ENCODE measurements at regions not wholly inside any gene's neighbourhood (a gene's known extent, or its start where the extent isn't known, plus 50 kb on each side); places are given as distances from the start of the nearest gene placed in this dataset.
"Not testable (repeated sequence)": the region's sequence is repeated elsewhere in the genome, so short reads cannot be mapped to it uniquely, and the experiment has no call there.

DNA sequence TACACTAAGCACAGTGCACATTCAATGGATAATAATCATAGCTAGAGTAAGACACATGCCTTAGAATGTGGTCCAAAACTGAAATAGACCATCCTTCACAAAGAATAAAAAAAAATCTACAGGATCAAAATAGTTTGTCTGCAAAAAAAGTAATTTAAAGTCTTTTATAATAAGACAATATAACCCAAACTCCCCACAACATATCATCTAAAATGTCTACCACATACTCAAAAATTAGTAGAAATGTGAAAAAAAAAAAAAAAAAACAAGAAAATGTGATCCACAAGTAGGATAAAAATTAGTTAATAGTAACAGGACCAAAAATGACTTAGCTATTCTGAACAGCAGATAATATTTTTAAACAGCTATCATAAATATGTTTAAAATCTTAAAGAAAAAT, 557.2 kb upstream of the ARID1B start:
- TF ChIP-seq, protein P1, sequence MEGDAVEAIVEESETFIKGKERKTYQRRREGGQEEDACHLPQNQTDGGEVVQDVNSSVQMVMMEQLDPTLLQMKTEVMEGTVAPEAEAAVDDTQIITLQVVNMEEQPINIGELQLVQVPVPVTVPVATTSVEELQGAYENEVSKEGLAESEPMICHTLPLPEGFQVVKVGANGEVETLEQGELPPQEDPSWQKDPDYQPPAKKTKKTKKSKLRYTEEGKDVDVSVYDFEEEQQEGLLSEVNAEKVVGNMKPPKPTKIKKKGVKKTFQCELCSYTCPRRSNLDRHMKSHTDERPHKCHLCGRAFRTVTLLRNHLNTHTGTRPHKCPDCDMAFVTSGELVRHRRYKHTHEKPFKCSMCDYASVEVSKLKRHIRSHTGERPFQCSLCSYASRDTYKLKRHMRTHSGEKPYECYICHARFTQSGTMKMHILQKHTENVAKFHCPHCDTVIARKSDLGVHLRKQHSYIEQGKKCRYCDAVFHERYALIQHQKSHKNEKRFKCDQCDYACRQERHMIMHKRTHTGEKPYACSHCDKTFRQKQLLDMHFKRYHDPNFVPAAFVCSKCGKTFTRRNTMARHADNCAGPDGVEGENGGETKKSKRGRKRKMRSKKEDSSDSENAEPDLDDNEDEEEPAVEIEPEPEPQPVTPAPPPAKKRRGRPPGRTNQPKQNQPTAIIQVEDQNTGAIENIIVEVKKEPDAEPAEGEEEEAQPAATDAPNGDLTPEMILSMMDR (IDR thresholded peaks at IDR 0.05; ENCODE audit: low read depth, low read length, missing control alignments): no peak
- no peak overlapping the region for H3K4me3 ChIP-seq (ENCODE audit: low read depth, low read length)
- DNase-seq (ENCODE audit: low read depth): no peak
- in situ Hi-C loops (cut with HindIII; ENCODE audit: low sequenced_read_pairs): no loop called here

DNA sequence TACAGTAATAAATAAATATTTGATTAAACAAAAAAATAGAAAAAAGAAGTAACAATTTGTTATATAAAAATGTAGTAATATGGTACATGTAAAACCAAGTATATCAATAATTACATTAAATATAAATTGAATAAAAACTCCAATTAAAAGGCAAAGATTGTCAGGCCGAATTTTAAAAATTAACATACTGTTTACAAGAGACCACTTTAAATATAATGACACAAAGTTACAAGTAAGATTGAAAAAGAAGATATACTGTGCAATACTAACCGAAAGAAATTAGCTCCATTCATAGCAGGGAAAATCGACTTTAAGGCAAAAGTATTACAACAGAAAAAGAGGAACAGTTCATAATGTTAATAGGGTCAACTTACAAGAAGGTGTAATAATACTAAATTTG, 571.5 kb upstream of the ARID1B start:
- no peak overlapping the region for H3K4me3 ChIP-seq (ENCODE audit: low read depth, low read length)
- TF ChIP-seq, protein P1 (IDR thresholded peaks at IDR 0.05; ENCODE audit: low read depth, low read length, missing control alignments): no peak
- in situ Hi-C loops (cut with HindIII; ENCODE audit: low sequenced_read_pairs): no loop called here
- DNase-seq (ENCODE audit: low read depth): no peak

DNA sequence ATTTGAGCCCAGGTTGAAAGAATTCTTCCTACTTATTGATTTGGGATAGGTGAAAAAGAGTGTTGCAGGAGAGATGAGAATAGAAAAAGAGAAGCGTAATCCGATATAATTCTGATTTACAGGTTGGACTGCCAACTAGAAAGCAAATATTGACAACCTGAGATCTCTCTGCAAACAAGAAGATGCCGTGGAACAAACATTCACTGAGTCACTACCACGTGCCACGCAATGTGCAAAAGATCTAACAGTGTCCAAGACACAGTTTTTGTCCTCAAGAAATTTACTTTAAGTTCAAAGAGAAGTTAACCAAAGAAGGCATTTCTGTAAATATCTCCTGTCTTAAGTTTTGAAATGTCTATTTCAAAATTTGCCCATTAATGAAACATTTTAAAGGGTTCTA, 578.0 kb upstream of the ARID1B start:
- TF ChIP-seq, protein P1 (IDR thresholded peaks at IDR 0.05; ENCODE audit: low read depth, low read length, missing control alignments): no peak
- no peak for DNase-seq (ENCODE audit: low read depth)
- in situ Hi-C loops (cut with HindIII; ENCODE audit: low sequenced_read_pairs): no loop called here
- no peak overlapping the region for H3K4me3 ChIP-seq (ENCODE audit: low read depth, low read length)

DNA sequence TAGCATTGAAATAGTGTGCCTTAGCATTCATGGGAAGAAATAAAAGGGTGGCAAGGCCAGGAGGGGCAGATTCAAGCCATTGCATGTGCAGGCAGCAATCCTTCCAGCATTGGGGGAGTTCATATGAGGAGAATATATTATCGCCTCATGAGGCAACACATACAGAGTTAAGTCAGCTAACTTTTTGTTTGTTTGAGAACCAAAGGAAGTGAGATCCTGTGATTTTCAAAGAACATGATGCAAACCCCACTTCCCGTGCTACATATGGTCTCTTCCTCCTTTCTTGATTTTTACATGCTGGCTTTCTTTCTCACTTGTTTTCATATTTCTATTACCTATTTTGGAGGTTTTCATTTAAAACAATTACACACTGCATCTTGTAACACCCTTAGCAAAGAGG, 579.7 kb upstream of the ARID1B start:
- TF ChIP-seq, protein P1 (IDR thresholded peaks at IDR 0.05; ENCODE audit: low read depth, low read length, missing control alignments): no peak
- no peak for DNase-seq (ENCODE audit: low read depth)
- in situ Hi-C loops (cut with HindIII; ENCODE audit: low sequenced_read_pairs): no loop called here
- H3K4me3 ChIP-seq (ENCODE audit: low read depth, low read length): no peak overlapping the region

DNA sequence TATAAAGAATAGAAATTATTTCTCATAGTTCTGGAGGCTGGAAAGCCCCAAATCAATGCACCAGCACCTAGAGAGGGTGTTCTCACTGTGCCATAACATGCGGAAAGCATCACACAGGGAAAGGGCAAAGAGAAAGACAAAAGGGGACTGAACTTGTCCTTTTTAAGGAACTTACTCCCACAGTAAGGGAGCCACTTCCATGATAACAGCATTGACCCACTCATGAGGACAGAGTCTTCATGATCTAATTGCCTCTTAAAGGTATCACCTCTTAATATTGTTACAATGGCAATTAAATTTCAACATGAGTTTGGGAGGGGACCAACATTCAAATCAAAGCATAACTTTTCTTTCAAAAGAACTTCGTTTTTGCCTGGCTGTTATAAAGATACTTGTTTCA, 582.2 kb upstream of the ARID1B start:
- no peak for DNase-seq (ENCODE audit: low read depth)
- no peak overlapping the region for H3K4me3 ChIP-seq (ENCODE audit: low read depth, low read length)
- in situ Hi-C loops (cut with HindIII; ENCODE audit: low sequenced_read_pairs): no loop called here
- TF ChIP-seq, protein P1 (IDR thresholded peaks at IDR 0.05; ENCODE audit: low read depth, low read length, missing control alignments): no peak

DNA sequence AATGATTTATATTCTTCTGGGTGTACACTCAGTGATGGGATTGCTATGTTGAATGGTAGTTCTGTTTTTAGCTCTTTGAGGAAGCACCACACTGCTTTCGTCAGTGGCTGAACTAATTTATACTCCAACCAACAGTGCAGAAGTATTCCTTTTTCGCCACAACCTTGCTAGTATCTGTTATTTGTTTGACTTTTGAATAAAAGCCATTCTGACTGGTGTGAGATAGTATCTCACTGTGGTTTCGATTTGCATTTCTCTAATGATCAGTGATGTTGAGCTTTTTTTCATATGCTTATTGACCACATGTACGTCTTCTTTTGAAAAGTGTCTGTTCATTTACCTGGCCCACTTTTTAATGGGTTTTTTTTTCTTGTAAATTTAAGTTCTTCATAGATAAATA, 583.8 kb upstream of the ARID1B start:
- no peak overlapping the region for H3K4me3 ChIP-seq (ENCODE audit: low read depth, low read length)
- TF ChIP-seq, protein P1 (IDR thresholded peaks at IDR 0.05; ENCODE audit: low read depth, low read length, missing control alignments): no peak
- in situ Hi-C loops (cut with HindIII; ENCODE audit: low sequenced_read_pairs): no loop called here
- DNase-seq (ENCODE audit: low read depth): no peak

DNA sequence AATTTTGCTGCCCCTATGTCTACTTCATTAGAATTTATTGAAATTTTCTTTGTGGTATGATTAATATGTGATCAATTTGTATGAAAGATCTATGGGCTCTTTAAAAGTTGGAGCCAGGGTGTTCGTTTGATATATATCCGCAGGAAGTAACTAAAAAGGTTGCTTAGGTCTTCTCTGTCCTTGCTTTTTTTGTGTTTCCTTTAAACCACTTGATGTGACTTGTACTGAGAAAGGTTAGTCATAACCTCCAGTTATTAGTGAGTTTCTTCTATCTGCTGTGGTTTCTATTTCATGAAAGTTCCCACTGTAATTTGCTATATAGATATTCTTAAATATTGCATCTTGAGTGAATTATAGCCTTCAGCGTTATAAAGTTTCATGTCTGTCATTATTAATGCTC, 585.3 kb upstream of the ARID1B start:
- no peak overlapping the region for H3K4me3 ChIP-seq (ENCODE audit: low read depth, low read length)
- in situ Hi-C loops (cut with HindIII; ENCODE audit: low sequenced_read_pairs): no loop called here
- DNase-seq (ENCODE audit: low read depth): no peak
- TF ChIP-seq, protein P1 (IDR thresholded peaks at IDR 0.05; ENCODE audit: low read depth, low read length, missing control alignments): no peak

DNA sequence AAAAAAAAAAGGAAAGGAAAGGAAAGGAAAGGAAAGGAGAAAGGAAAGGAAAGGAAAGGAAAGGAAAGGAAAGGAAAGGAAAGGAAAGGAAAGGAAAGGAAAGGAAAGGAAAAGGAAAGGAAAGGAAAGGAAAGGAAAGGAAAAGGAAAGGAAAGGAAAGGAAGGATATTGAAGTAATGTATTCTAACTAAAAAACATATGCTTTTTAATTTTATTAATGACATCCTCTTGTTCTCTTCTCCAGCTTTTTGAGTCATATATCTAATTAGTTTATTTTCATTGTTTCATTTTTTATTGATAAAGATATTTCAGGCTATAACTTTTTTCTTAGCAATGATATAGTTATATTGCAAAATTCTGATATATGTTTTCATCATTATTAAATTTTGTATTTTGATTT, 585.8 kb upstream of the ARID1B start:
- in situ Hi-C loops (cut with HindIII; ENCODE audit: low sequenced_read_pairs); DNase-seq (ENCODE audit: low read depth); H3K4me3 ChIP-seq (ENCODE audit: low read depth, low read length): not testable (repeated sequence)

All from astrocyte of the cerebellum (primary cell).